OCI-LY7 (cell line): ENCODE measurements at regions not wholly inside any gene's neighbourhood (a gene's known extent, or its start where the extent isn't known, plus 50 kb on each side); places are given as distances from the start of the nearest gene placed in this dataset.

ENCODE experiments used
- EZH2phosphoT487 ChIP-seq: fragments of 200-600 bp; sonication (generic); IDR thresholded peaks from 2 replicates; pipeline ENCODE4 v1.6.1; 2018; ENCODE audit warnings: low read depth, borderline replicate concordance, mild to moderate bottlenecking, mixed run types, antibody characterized with exemption, low read length, moderate library complexity, mixed read lengths
- TF ChIP-seq, protein P1 (sequence below): fragments of 200-600 bp; sonication (generic); conservative IDR thresholded peaks from 2 replicates; pipeline ENCODE4 v1.5.1; 2014; ENCODE audit warnings: mild to moderate bottlenecking, antibody characterized with exemption, low read length, moderate library complexity, mixed read lengths

DNA sequence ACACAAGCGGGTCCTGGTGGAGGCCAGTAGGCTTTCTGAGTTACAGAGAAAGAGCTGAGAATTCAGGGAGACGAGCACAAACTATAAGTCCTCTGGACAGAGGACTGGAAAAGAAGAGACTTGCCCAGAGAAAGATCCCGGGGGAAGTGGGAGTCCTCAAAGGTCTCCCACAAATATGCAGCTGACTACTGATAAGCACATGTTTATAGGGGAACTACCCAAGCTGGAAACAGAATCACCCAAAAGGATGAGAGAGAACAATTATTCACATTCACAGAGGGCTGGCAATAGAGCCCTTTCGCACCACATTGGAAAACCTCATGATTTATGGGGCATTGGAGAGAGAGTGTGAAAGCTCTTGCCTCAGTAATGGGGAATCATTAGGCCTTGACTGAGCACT is 337.6 kb downstream of the IRS1 start:
- TF ChIP-seq, protein P1, sequence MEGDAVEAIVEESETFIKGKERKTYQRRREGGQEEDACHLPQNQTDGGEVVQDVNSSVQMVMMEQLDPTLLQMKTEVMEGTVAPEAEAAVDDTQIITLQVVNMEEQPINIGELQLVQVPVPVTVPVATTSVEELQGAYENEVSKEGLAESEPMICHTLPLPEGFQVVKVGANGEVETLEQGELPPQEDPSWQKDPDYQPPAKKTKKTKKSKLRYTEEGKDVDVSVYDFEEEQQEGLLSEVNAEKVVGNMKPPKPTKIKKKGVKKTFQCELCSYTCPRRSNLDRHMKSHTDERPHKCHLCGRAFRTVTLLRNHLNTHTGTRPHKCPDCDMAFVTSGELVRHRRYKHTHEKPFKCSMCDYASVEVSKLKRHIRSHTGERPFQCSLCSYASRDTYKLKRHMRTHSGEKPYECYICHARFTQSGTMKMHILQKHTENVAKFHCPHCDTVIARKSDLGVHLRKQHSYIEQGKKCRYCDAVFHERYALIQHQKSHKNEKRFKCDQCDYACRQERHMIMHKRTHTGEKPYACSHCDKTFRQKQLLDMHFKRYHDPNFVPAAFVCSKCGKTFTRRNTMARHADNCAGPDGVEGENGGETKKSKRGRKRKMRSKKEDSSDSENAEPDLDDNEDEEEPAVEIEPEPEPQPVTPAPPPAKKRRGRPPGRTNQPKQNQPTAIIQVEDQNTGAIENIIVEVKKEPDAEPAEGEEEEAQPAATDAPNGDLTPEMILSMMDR = no peak
- TF ChIP-seq EZH2phosphoT487 = no peak
